H1 (cell line): ENCODE measurements at regions not wholly inside any gene's neighbourhood (a gene's known extent, or its start where the extent isn't known, plus 50 kb on each side); places are given as distances from the start of the nearest gene placed in this dataset.

Experiments
- BCL11A ChIP-seq, 2 experiments: IDR thresholded peaks; one replicate each; pipeline ENCODE4 v1.6.1; 2011; ENCODE audit warnings: low read depth in 2 of 2, low read length in 2 of 2, mild to moderate bottlenecking in 2 of 2
- CEBPB ChIP-seq: IDR thresholded peaks from 2 replicates; pipeline ENCODE4 v1.6.1; 2012; ENCODE audit warnings: low read depth, low read length
- CHD7 ChIP-seq: fragments of 300-600 bp; sonication (generic); IDR thresholded peaks from 2 replicates; pipeline ENCODE4 v1.7.1; 2012; ENCODE audit warnings: low read length, moderate library complexity, mild to moderate bottlenecking, inconsistent platforms; ENCODE audit not compliant: insufficient replicate concordance
- GTF2F1 ChIP-seq: IDR thresholded peaks from 2 replicates; pipeline ENCODE4 v1.6.1; 2012; ENCODE audit warnings: low read depth, low read length, improper control_type of control experiment, borderline replicate concordance
- HDAC2 ChIP-seq, 2 experiments: fragments of 300-600 bp in 1 of 2; sonication (generic) in 1 of 2; IDR thresholded peaks; 2 replicates each; pipeline ENCODE4 v1.6.1; 2011 to 2012; ENCODE audit warnings: low read depth in 2 of 2, low read length in 2 of 2, mild to moderate bottlenecking in 2 of 2, moderate library complexity in 2 of 2, borderline replicate concordance in 1 of 2, inconsistent platforms in 1 of 2
- RBBP5 ChIP-seq: IDR thresholded peaks from 2 replicates; pipeline ENCODE4 v1.7.1; 2012; ENCODE audit warnings: low read depth, mild to moderate bottlenecking, inconsistent platforms, low read length, moderate library complexity, borderline replicate concordance
- SIN3A ChIP-seq, 2 experiments: IDR thresholded peaks in 1 of 2; conservative IDR thresholded peaks in 1 of 2; 2 replicates each; pipeline ENCODE4 v1.6.1; 2011 to 2012; ENCODE audit warnings: low read length in 2 of 2, improper control_type of control experiment in 1 of 2, low read depth in 1 of 2, mild to moderate bottlenecking in 1 of 2
- SIX5 ChIP-seq: IDR thresholded peaks from 2 replicates; pipeline ENCODE4 v1.6.1; 2011; ENCODE audit warnings: mild to moderate bottlenecking, low read depth, low read length
- SP2 ChIP-seq: IDR thresholded peaks from 2 replicates; pipeline ENCODE4 v1.6.1; 2012; ENCODE audit warnings: mild to moderate bottlenecking, low read length, inconsistent platforms
- SUZ12 ChIP-seq: fragments of 200-600 bp; sonication (generic); IDR thresholded peaks from 2 replicates; pipeline ENCODE4 v1.6.1; 2012; ENCODE audit warnings: mild to moderate bottlenecking, inconsistent platforms, low read length, moderate library complexity, mixed read lengths
- ZNF274 ChIP-seq: IDR thresholded peaks from 2 replicates; pipeline ENCODE4 v1.7.0; 2012; ENCODE audit warnings: low read length, borderline replicate concordance; ENCODE audit errors: extremely low read depth

- no peak for TF ChIP-seq CHD7
- no peak for TF ChIP-seq GTF2F1
- TF ChIP-seq SIX5, result no peak
- TF ChIP-seq BCL11A (IDR thresholded peaks at IDR 0.05; ENCODE audit: low read depth in 2 of 2, low read length in 2 of 2), result no peak
- no peak for TF ChIP-seq HDAC2 (IDR thresholded peaks at IDR 0.05; ENCODE audit: borderline replicate concordance in 1 of 2, low read depth in 2 of 2, low read length in 2 of 2)
- TF ChIP-seq SUZ12, result no peak
- no peak for TF ChIP-seq ZNF274
- no peak for TF ChIP-seq SIN3A (conservative IDR thresholded peaks at IDR 0.05 in 1 of 2, IDR thresholded peaks at IDR 0.05 in 1 of 2; ENCODE audit: low read depth in 1 of 2, low read length in 2 of 2)
- no peak for TF ChIP-seq RBBP5
- TF ChIP-seq CEBPB, result no peak
- TF ChIP-seq SP2, result no peak
Observed at GRCh38 chr16:51579652-51580360, 428.7 kb upstream of the SALL1 start (continued).
